ENCODE measurements at regions not wholly inside any gene's neighbourhood (a gene's known extent, or its start where the extent isn't known, plus 50 kb on each side); places are given as distances from the start of the nearest gene placed in this dataset.

- WGBS, 2 donors: 61 to 75% methylated on average over 3 of the region's 3 CpGs
- Histone ChIP-seq H3K27me3 (no peaks in the 10 kb centered on the region), H3K27ac (no peak overlapping the region), H3K9me3 (no peaks in the 10 kb centered on the region), H3K4me1 (no peaks in the 10 kb centered on the region), H3K36me3 (no peaks in the 10 kb centered on the region), H3K4me3 (no peak overlapping the region)
- DNase-seq: no peak
- intact Hi-C loops (cut with DNase I): no loop called here
- no peak for TF ChIP-seq EP300 (IDR thresholded peaks at IDR 0.05)
- TF ChIP-seq CTCF (IDR thresholded peaks at IDR 0.05): no peak
- TF ChIP-seq POLR2A (IDR thresholded peaks at IDR 0.05): no peak
Measured at GRCh38 chr3:144622845-144623244, 651.2 kb downstream of the DIPK2A start.

- Histone ChIP-seq H3K9me3 (no peaks in the 10 kb centered on the region), H3K27me3 (no peaks in the 10 kb centered on the region), H3K27ac (no peak overlapping the region), H3K4me1 (no peaks in the 10 kb centered on the region), H3K36me3 (no peaks in the 10 kb centered on the region), H3K4me3 (no peak overlapping the region)
- 64 to 79% methylated on average over 2 of the region's 2 CpGs for WGBS, 2 donors
- TF ChIP-seq POLR2A (IDR thresholded peaks at IDR 0.05): no peak
- TF ChIP-seq EP300 (IDR thresholded peaks at IDR 0.05): no peak
- no peak for TF ChIP-seq CTCF (IDR thresholded peaks at IDR 0.05)
- no peak for TF ChIP-seq POLR2AphosphoS5 (IDR thresholded peaks at IDR 0.05)
- DNase-seq: no peak
- intact Hi-C loops (cut with DNase I): no loop called here
Measured at GRCh38 chr3:144624656-144625055, 653.0 kb downstream of the DIPK2A start.

GRCh38 chr3:144626835-144627234 lies 655.2 kb downstream of the DIPK2A start:
- no peaks in the 10 kb centered on the region for H3K4me1 ChIP-seq
- TF ChIP-seq EP300 (IDR thresholded peaks at IDR 0.05) (no peak), CTCF (IDR thresholded peaks at IDR 0.05) (no peak)
- no peaks in the 10 kb centered on the region for H3K9me3 ChIP-seq
- no peaks in the 10 kb centered on the region for H3K36me3 ChIP-seq
- H3K27ac ChIP-seq: no peak overlapping the region
- H3K27me3 ChIP-seq: no peaks in the 10 kb centered on the region
- intact Hi-C loops (cut with DNase I): no loop called here
- H3K4me3 ChIP-seq: no peak overlapping the region
- no peak for DNase-seq

GRCh38 chr3:144629381-144629780 lies 657.8 kb downstream of the DIPK2A start:
- H3K4me3 ChIP-seq: no peak overlapping the region
- no peak for TF ChIP-seq EP300 (IDR thresholded peaks at IDR 0.05)
- TF ChIP-seq POLR2A (IDR thresholded peaks at IDR 0.05): no peak
- no peak for TF ChIP-seq POLR2AphosphoS5 (IDR thresholded peaks at IDR 0.05)
- TF ChIP-seq CTCF (IDR thresholded peaks at IDR 0.05): no peak
- intact Hi-C loops (cut with DNase I): no loop called here
- no peak overlapping the region for H3K27ac ChIP-seq
- H3K27me3 ChIP-seq: no peaks in the 10 kb centered on the region
- no peaks in the 10 kb centered on the region for H3K9me3 ChIP-seq
- 84 to 87% methylated on average over 4 of the region's 4 CpGs for WGBS, 2 donors
- H3K36me3 ChIP-seq: no peaks in the 10 kb centered on the region
- DNase-seq: no peak
- H3K4me1 ChIP-seq: no peaks in the 10 kb centered on the region

- no peak overlapping the region for H3K27ac ChIP-seq
- WGBS, 2 donors: 27 to 61% methylated on average over 2 of the region's 2 CpGs
- H3K4me3 ChIP-seq: no peak overlapping the region
- TF ChIP-seq POLR2A (IDR thresholded peaks at IDR 0.05): no peak
- no peak for TF ChIP-seq CTCF (IDR thresholded peaks at IDR 0.05)
- TF ChIP-seq EP300 (IDR thresholded peaks at IDR 0.05): no peak
- no peak for TF ChIP-seq POLR2AphosphoS5 (IDR thresholded peaks at IDR 0.05)
- H3K36me3 ChIP-seq: no peaks in the 10 kb centered on the region
- H3K27me3 ChIP-seq: no peaks in the 10 kb centered on the region
- H3K9me3 ChIP-seq: no peaks in the 10 kb centered on the region
- no peaks in the 10 kb centered on the region for H3K4me1 ChIP-seq
- DNase-seq: no peak
- intact Hi-C loops (cut with DNase I): no loop called here
Measured at GRCh38 chr3:144636833-144637232, 665.2 kb downstream of the DIPK2A start.

Measured in sigmoid colon (tissue), 6 donors.